RKO (cell line): ENCODE measurements at regions not wholly inside any gene's neighbourhood (a gene's known extent, or its start where the extent isn't known, plus 50 kb on each side); places are given as distances from the start of the nearest gene placed in this dataset.
"Not testable (repeated sequence)": the region's sequence is repeated elsewhere in the genome, so short reads cannot be mapped to it uniquely, and the experiment has no call there.

Source experiments
- DNase-seq: peaks from one replicate; pipeline ENCODE4 v3.0.0-alpha.2; 2016; ENCODE audit warnings: low spot score

GRCh38 chr17:11182430-11182829, 58.6 kb upstream of the SHISA6 start:
- no peak for DNase-seq

- no peak for DNase-seq
These were observed 62.4 kb upstream of the SHISA6 start for GRCh38 chr17:11178581-11178980.

GRCh38 chr17:11177340-11177739, 63.7 kb upstream of the SHISA6 start:
- no peak for DNase-seq

GRCh38 chr17:11176549-11176948, 64.5 kb upstream of the SHISA6 start:
- DNase-seq, result no peak

- no peak for DNase-seq
These were observed 70.1 kb upstream of the SHISA6 start for GRCh38 chr17:11170881-11171280.

GRCh38 chr17:11151818-11152425, 89.1 kb upstream of the SHISA6 start:
- no peak for DNase-seq

GRCh38 chr17:11150906-11151511, 90.0 kb upstream of the SHISA6 start:
- not testable (repeated sequence) for DNase-seq

- peak; percentile 82 for DNase-seq
These were observed 96.4 kb upstream of the SHISA6 start for GRCh38 chr17:11144358-11145233.

- no peak for DNase-seq
These were observed 98.8 kb upstream of the SHISA6 start for GRCh38 chr17:11142231-11142630.

- DNase-seq, result no peak
These were observed 100.5 kb upstream of the SHISA6 start for GRCh38 chr17:11140501-11140900.

GRCh38 chr17:11140043-11140442, 101.0 kb upstream of the SHISA6 start:
- no peak for DNase-seq

GRCh38 chr17:11138023-11138422, 103.0 kb upstream of the SHISA6 start:
- no peak for DNase-seq

GRCh38 chr17:11135819-11136218, 105.2 kb upstream of the SHISA6 start:
- DNase-seq, result no peak

- DNase-seq, result no peak
These were observed 110.6 kb upstream of the SHISA6 start for GRCh38 chr17:11130367-11130766.

GRCh38 chr17:11122908-11123307, 118.1 kb upstream of the SHISA6 start:
- DNase-seq, result no peak

- no peak for DNase-seq
These were observed 119.5 kb upstream of the SHISA6 start for GRCh38 chr17:11121341-11121985.

- no peak for DNase-seq
These were observed 131.9 kb upstream of the SHISA6 start for GRCh38 chr17:11109106-11109505.

GRCh38 chr17:11105141-11105540, 135.9 kb upstream of the SHISA6 start:
- no peak for DNase-seq

GRCh38 chr17:11097121-11097520, 143.9 kb upstream of the SHISA6 start:
- DNase-seq, result no peak

- DNase-seq, result no peak
These were observed 146.7 kb upstream of the SHISA6 start for GRCh38 chr17:11094331-11094730.

GRCh38 chr17:11086646-11087340, 154.2 kb upstream of the SHISA6 start:
- DNase-seq, result no peak

- DNase-seq, result no peak
These were observed 158.5 kb upstream of the SHISA6 start for GRCh38 chr17:11082559-11082958.
